Gastrocnemius medialis (tissue), 4 donors: ENCODE measurements at regions not wholly inside any gene's neighbourhood (a gene's known extent, or its start where the extent isn't known, plus 50 kb on each side); places are given as distances from the start of the nearest gene placed in this dataset.
"Not testable (repeated sequence)": the region's sequence is repeated elsewhere in the genome, so short reads cannot be mapped to it uniquely, and the experiment has no call there.

Source experiments
- ATAC-seq, 2 donors: fragments of 150-250 bp; one replicate each; pipeline ENCODE4 v1.9.1; 2016
- DNase-seq, 2 donors: peaks; one replicate each; pipeline ENCODE4 v3.0.0-alpha.2; 2019
- H3K27ac ChIP-seq, 4 donors: fragments of 200-600 bp; sonication (generic); 1 replicate in 1 of 4; 2 replicates in 3 of 4; pipeline ENCODE4 v1.5.1; 2016 to 2018; ENCODE audit warnings: mild to moderate bottlenecking in 2 of 4, moderate library complexity in 1 of 4
- H3K27me3 ChIP-seq, 3 donors: fragments of 200-600 bp; sonication (generic) in 2 of 3; 1 replicate in 1 of 3; 2 replicates in 2 of 3; pipeline versions ENCODE4 v1.5.1 to v1.6.0; 2016 to 2019; ENCODE audit warnings: mild to moderate bottlenecking in 1 of 3, moderate library complexity in 1 of 3
- H3K36me3 ChIP-seq, 2 donors: fragments of 200-600 bp; sonication (generic) in 1 of 2; one replicate each; pipeline ENCODE4 v1.5.1; 2017 to 2018
- H3K4me1 ChIP-seq, 2 donors: fragments of 200-600 bp; sonication (generic) in 1 of 2; one replicate each; pipeline ENCODE4 v1.5.1; 2016 to 2017; ENCODE audit warnings: mild to moderate bottlenecking in 2 of 2
- H3K4me3 ChIP-seq, 4 donors: fragments of 200-600 bp; sonication (generic) in 3 of 4; 1 replicate in 1 of 4; 2 replicates in 3 of 4; pipeline ENCODE4 v1.5.1; 2016 to 2019; ENCODE audit warnings: mild to moderate bottlenecking in 2 of 4
- H3K9me3 ChIP-seq, 3 donors: fragments of 200-600 bp; sonication (generic) in 2 of 3; 1 replicate in 1 of 3; 2 replicates in 2 of 3; pipeline ENCODE4 v1.5.1; 2016 to 2019
- CTCF ChIP-seq, 5 experiments: fragments of 450-650 bp in 3 of 5; fragments of 200-600 bp in 2 of 5; sonication (generic) in 2 of 5; IDR thresholded peaks in 4 of 5; conservative IDR thresholded peaks in 1 of 5; 1 replicate in 4 of 5; 2 replicates in 1 of 5; pipeline ENCODE4 v1.5.1; 2016 to 2019; ENCODE audit warnings: antibody characterized with exemption in 5 of 5, mild to moderate bottlenecking in 3 of 5, moderate library complexity in 3 of 5
- POLR2A ChIP-seq, 2 donors: fragments of 450-650 bp; IDR thresholded peaks; one replicate each; pipeline ENCODE4 v1.6.1; 2017; ENCODE audit warnings: antibody characterized with exemption in 2 of 2, mild to moderate bottlenecking in 2 of 2, moderate library complexity in 2 of 2
- in situ Hi-C, 4 donors: fragments of 200-750 bp; cut with MboI; loops; one replicate each; pipeline versions ENCODE4 v1.15.0 to v1.8.0; 2017; ENCODE audit warnings: low sequenced_read_pairs in 4 of 4
- intact Hi-C: fragments of 100-400 bp; cut with DNase I; formaldehyde crosslinking; loops from one replicate; pipeline ENCODE4 v1.15.1; 2023; ENCODE audit warnings: low total_unique reads

GRCh38 chr1:173257805-173258204 lies 50.7 kb upstream of the TNFSF4 start:
- no peaks in the 10 kb centered on the region for H3K36me3 ChIP-seq
- intact Hi-C loops (no loop called here), in situ Hi-C loops (no loop called here)
- ATAC-seq = no peak
- no peak for TF ChIP-seq POLR2A (IDR thresholded peaks at IDR 0.05)
- no peak for TF ChIP-seq CTCF (IDR thresholded peaks at IDR 0.05 in 4 of 5, conservative IDR thresholded peaks at IDR 0.05 in 1 of 5)
- no peaks in the 10 kb centered on the region for H3K4me1 ChIP-seq
- no peaks in the 10 kb centered on the region for H3K27me3 ChIP-seq
- DNase-seq = no peak
- peaks cover 0 to 3% (median 0%) of the 10 kb centered on the region in 3 donors for H3K9me3 ChIP-seq
- no peak overlapping the region for H3K27ac ChIP-seq
- no peak overlapping the region for H3K4me3 ChIP-seq

GRCh38 chr1:173258479-173259264 lies 51.5 kb upstream of the TNFSF4 start:
- no peak for ATAC-seq

GRCh38 chr1:173260329-173260728 lies 53.2 kb upstream of the TNFSF4 start:
- H3K36me3 ChIP-seq, intact Hi-C loops, ATAC-seq, in situ Hi-C loops, H3K27ac ChIP-seq, H3K4me1 ChIP-seq, H3K9me3 ChIP-seq, DNase-seq, H3K27me3 ChIP-seq, H3K4me3 ChIP-seq: not testable (repeated sequence)

More at GRCh38 chr1:173258479-173259264, 51.5 kb upstream of the TNFSF4 start:
- Histone ChIP-seq H3K27ac (no peak overlapping the region), H3K36me3 (no peaks in the 10 kb centered on the region), H3K9me3 (peaks cover 0 to 3% (median 0%) of the 10 kb centered on the region in 3 donors), H3K4me1 (no peaks in the 10 kb centered on the region), H3K4me3 (no peak overlapping the region), H3K27me3 (no peaks in the 10 kb centered on the region)
- TF ChIP-seq CTCF (IDR thresholded peaks at IDR 0.05 in 4 of 5, conservative IDR thresholded peaks at IDR 0.05 in 1 of 5) = no peak
- no peak for TF ChIP-seq POLR2A (IDR thresholded peaks at IDR 0.05)
- intact Hi-C loops (no loop called here), in situ Hi-C loops (no loop called here)
- DNase-seq = no peak

GRCh38 chr1:173266841-173267240 lies 59.7 kb upstream of the TNFSF4 start:
- in situ Hi-C loops = no loop called here
- ATAC-seq = no peak

More at GRCh38 chr1:173266841-173267240, 59.7 kb upstream of the TNFSF4 start:
- Histone ChIP-seq H3K36me3 (no peaks in the 10 kb centered on the region), H3K9me3 (no peaks in the 10 kb centered on the region), H3K4me1 (no peaks in the 10 kb centered on the region), H3K27me3 (no peaks in the 10 kb centered on the region), H3K4me3 (no peak overlapping the region), H3K27ac (no peak overlapping the region)
- intact Hi-C loops = no loop called here
- no peak for DNase-seq
- no peak for TF ChIP-seq POLR2A (IDR thresholded peaks at IDR 0.05)
- TF ChIP-seq CTCF (IDR thresholded peaks at IDR 0.05 in 4 of 5, conservative IDR thresholded peaks at IDR 0.05 in 1 of 5) = no peak
